Keratinocyte (primary cell): ENCODE measurements at regions not wholly inside any gene's neighbourhood (a gene's known extent, or its start where the extent isn't known, plus 50 kb on each side); places are given as distances from the start of the nearest gene placed in this dataset.
A peak's percentile ranks its signal among the peaks of the same experiment; 100 is the strongest.

Experiments
- DNase-seq: peaks from one replicate; pipeline ENCODE4 v3.0.0-alpha.2; 2011; ENCODE audit warnings: low read depth, missing footprints, low spot score
- FAIRE-seq: peaks from 2 replicates; lab custom pipeline; 2011; peaks lifted over from hg19 to GRCh38; lab: Jason Lieb, UNC
- H2AFZ ChIP-seq: 2 replicates; pipeline ENCODE4 v1.6.0; 2012; ENCODE audit warnings: low read length, control low read depth, inconsistent platforms; ENCODE audit not compliant: control insufficient read depth
- H3K27ac ChIP-seq: 2 replicates; pipeline ENCODE4 v1.5.1; 2011; ENCODE audit warnings: low read length; ENCODE audit not compliant: control insufficient read depth, insufficient read depth
- H3K27me3 ChIP-seq: 3 replicates; pipeline ENCODE4 v1.6.0; 2011; ENCODE audit warnings: low read length; ENCODE audit not compliant: control insufficient read depth, insufficient read depth; ENCODE audit errors: extremely low read depth
- H3K36me3 ChIP-seq, 2 experiments: 2 replicates in 1 of 2; 3 replicates in 1 of 2; pipeline ENCODE4 v1.5.1; 2011; ENCODE audit warnings: low read length in 2 of 2, mild to moderate bottlenecking in 1 of 2; ENCODE audit not compliant: control insufficient read depth in 2 of 2, insufficient read depth in 2 of 2; ENCODE audit errors: extremely low read depth in 1 of 2
- H3K4me1 ChIP-seq: 3 replicates; pipeline ENCODE4 v1.5.1; 2011; ENCODE audit warnings: low read length; ENCODE audit not compliant: control insufficient read depth, insufficient read depth; ENCODE audit errors: extremely low read depth
- H3K4me2 ChIP-seq: 3 replicates; pipeline ENCODE4 v1.6.0; 2011; ENCODE audit warnings: low read depth, low read length; ENCODE audit not compliant: control insufficient read depth, insufficient read depth; ENCODE audit errors: extremely low read depth
- H3K4me3 ChIP-seq, 3 experiments: fragments of 200-600 bp in 1 of 3; sonication (generic) in 1 of 3; 2 replicates in 2 of 3; 3 replicates in 1 of 3; pipeline ENCODE4 v1.5.1; 2011 to 2016; ENCODE audit warnings: low read length in 3 of 3, mild to moderate bottlenecking in 3 of 3, control low read depth in 2 of 3, inconsistent platforms in 1 of 3, low read depth in 1 of 3, mixed read lengths in 1 of 3, mixed run types in 1 of 3, moderate library complexity in 1 of 3; ENCODE audit not compliant: control insufficient read depth in 2 of 3, insufficient read depth in 2 of 3; ENCODE audit errors: extremely low read depth in 1 of 3
- H3K79me2 ChIP-seq: 2 replicates; pipeline ENCODE4 v1.6.0; 2012; ENCODE audit warnings: low read length; ENCODE audit not compliant: control insufficient read depth, insufficient read depth
- H3K9ac ChIP-seq: 3 replicates; pipeline ENCODE4 v1.6.0; 2011; ENCODE audit warnings: low read length; ENCODE audit not compliant: control insufficient read depth, insufficient read depth; ENCODE audit errors: extremely low read depth
- H3K9me1 ChIP-seq: 3 replicates; pipeline ENCODE4 v1.6.0; 2011; ENCODE audit warnings: low read length; ENCODE audit not compliant: control insufficient read depth, insufficient read depth; ENCODE audit errors: extremely low read depth
- H3K9me3 ChIP-seq: 2 replicates; pipeline ENCODE4 v1.5.1; 2012; ENCODE audit warnings: low read depth, low read length; ENCODE audit not compliant: control insufficient read depth
- H4K20me1 ChIP-seq: 3 replicates; pipeline ENCODE4 v1.6.0; 2011; ENCODE audit warnings: low read length; ENCODE audit not compliant: control insufficient read depth, insufficient read depth; ENCODE audit errors: extremely low read depth
- EZH2 ChIP-seq: IDR thresholded peaks from one replicate; pipeline ENCODE4 v1.6.1; 2012; ENCODE audit warnings: inconsistent platforms, mild to moderate bottlenecking, low read length, moderate library complexity
- dilution Hi-C: fragments of 300-500 bp; cut with MboI; formaldehyde crosslinking; loops from one replicate; pipeline ENCODE4 v1.7.0; 2020; ENCODE audit warnings: low sequenced_read_pairs; ENCODE audit not compliant: extremely low pct_ligation_motif_present
- TF ChIP-seq, protein P1 (sequence below), 3 experiments: IDR thresholded peaks in 1 of 3; conservative IDR thresholded peaks in 1 of 3; optimal IDR thresholded peaks in 1 of 3; 2 replicates in 2 of 3; 3 replicates in 1 of 3; pipeline versions ENCODE3 to v1.5.1; 2011; ENCODE audit warnings: low read length in 3 of 3, mild to moderate bottlenecking in 3 of 3, moderate library complexity in 2 of 3, control low read depth in 1 of 3, inconsistent platforms in 1 of 3; ENCODE audit not compliant: insufficient read depth in 2 of 3; ENCODE audit errors: extremely low read depth in 1 of 3

DNA sequence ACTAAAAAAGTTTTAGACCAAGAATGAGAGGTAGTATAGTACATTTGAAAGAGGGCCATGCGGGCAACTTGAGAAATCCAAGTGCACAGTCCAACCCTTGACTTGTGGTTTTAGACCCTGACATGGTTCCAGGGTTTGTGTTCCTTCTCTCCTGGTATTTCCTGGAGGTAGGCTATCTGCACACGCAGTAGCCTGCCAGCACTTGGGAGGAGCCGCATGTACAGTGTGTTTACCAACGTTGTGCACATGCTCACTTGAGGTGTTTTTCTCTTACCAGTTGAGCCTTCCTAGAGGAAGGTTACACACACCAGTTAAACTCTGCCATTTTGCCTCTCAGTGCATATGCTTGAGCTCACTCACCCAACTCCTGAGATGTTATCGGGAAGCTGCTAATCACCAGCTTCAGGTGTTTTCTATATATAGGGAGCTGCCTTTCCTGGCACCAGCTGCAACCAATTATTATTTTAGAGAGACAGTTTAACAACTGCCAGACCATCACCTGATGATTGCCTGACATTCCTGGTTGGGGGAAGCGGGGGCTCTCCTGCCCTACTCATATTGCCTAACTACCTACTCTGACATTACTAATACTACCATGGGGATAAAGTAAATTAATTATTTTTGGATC is 593.4 kb upstream of the TUSC1 start:
- no peak overlapping the region for H3K4me3 ChIP-seq
- DNase-seq (no peak), FAIRE-seq (peak; percentile 78)
- H3K9me3 ChIP-seq: no peaks in the 10 kb centered on the region
- H3K79me2 ChIP-seq: no peaks in the 10 kb centered on the region
- H4K20me1 ChIP-seq: no peaks in the 10 kb centered on the region
- no peak overlapping the region for H3K27ac ChIP-seq
- no peak overlapping the region for H3K9ac ChIP-seq
- no peaks in the 10 kb centered on the region for H3K4me1 ChIP-seq
- H2AFZ ChIP-seq: peak overlapping the region; percentile 72
- H3K9me1 ChIP-seq: no peaks in the 10 kb centered on the region
- no peaks in the 10 kb centered on the region for H3K36me3 ChIP-seq
- TF ChIP-seq EZH2: no peak
- TF ChIP-seq, protein P1, sequence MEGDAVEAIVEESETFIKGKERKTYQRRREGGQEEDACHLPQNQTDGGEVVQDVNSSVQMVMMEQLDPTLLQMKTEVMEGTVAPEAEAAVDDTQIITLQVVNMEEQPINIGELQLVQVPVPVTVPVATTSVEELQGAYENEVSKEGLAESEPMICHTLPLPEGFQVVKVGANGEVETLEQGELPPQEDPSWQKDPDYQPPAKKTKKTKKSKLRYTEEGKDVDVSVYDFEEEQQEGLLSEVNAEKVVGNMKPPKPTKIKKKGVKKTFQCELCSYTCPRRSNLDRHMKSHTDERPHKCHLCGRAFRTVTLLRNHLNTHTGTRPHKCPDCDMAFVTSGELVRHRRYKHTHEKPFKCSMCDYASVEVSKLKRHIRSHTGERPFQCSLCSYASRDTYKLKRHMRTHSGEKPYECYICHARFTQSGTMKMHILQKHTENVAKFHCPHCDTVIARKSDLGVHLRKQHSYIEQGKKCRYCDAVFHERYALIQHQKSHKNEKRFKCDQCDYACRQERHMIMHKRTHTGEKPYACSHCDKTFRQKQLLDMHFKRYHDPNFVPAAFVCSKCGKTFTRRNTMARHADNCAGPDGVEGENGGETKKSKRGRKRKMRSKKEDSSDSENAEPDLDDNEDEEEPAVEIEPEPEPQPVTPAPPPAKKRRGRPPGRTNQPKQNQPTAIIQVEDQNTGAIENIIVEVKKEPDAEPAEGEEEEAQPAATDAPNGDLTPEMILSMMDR (optimal IDR thresholded peaks at IDR 0.05 in 1 of 3, IDR thresholded peaks at IDR 0.05 in 1 of 3, conservative IDR thresholded peaks at IDR 0.05 in 1 of 3; ENCODE audit: extremely low read depth in 1 of 3, insufficient read depth in 2 of 3, low read length in 3 of 3): no peak
- no peaks in the 10 kb centered on the region for H3K27me3 ChIP-seq
- H3K4me2 ChIP-seq: no peak overlapping the region
- dilution Hi-C loops: no loop called here

- Histone ChIP-seq H3K4me3 (no peak overlapping the region), H3K4me2 (no peak overlapping the region), H3K27me3 (no peaks in the 10 kb centered on the region), H3K79me2 (no peaks in the 10 kb centered on the region), H4K20me1 (no peaks in the 10 kb centered on the region), H3K9me3 (no peaks in the 10 kb centered on the region), H3K4me1 (peaks cover 26% of the 10 kb centered on the region), H3K36me3 (no peaks in the 10 kb centered on the region), H2AFZ (no peak overlapping the region), H3K27ac (no peak overlapping the region), H3K9ac (no peak overlapping the region), H3K9me1 (no peaks in the 10 kb centered on the region)
- DNase-seq (no peak), FAIRE-seq (no peak)
- TF ChIP-seq, protein P1 (optimal IDR thresholded peaks at IDR 0.05 in 1 of 3, IDR thresholded peaks at IDR 0.05 in 1 of 3, conservative IDR thresholded peaks at IDR 0.05 in 1 of 3; ENCODE audit: extremely low read depth in 1 of 3, insufficient read depth in 2 of 3, low read length in 3 of 3): no peak
- no peak for TF ChIP-seq EZH2
- dilution Hi-C loops: no loop called here
Measured at GRCh38 chr9:26266146-26266793, 588.0 kb upstream of the TUSC1 start.
